Breast epithelium (tissue), 4 donors: ENCODE measurements at regions not wholly inside any gene's neighbourhood (a gene's known extent, or its start where the extent isn't known, plus 50 kb on each side); places are given as distances from the start of the nearest gene placed in this dataset.

Source experiments
- DNase-seq, 2 donors: peaks; one replicate each; pipeline ENCODE4 v3.0.0-alpha.2; 2019; ENCODE audit warnings: low spot score in 2 of 2
- H3K27ac ChIP-seq, 2 donors: fragments of 200-600 bp; sonication (generic) in 1 of 2; one replicate each; pipeline ENCODE4 v1.5.1; 2016 to 2019; ENCODE audit warnings: mild to moderate bottlenecking in 1 of 2
- H3K27me3 ChIP-seq, 2 donors: fragments of 200-600 bp; sonication (generic) in 1 of 2; one replicate each; pipeline versions ENCODE4 v1.5.1 to v1.6.0; 2017 to 2019; ENCODE audit warnings: control low read depth in 1 of 2, mild to moderate bottlenecking in 1 of 2
- H3K36me3 ChIP-seq: fragments of 200-600 bp; one replicate; pipeline ENCODE4 v1.5.1; 2019
- H3K4me1 ChIP-seq, 2 donors: fragments of 200-600 bp; sonication (generic); one replicate each; pipeline ENCODE4 v1.5.1; 2016 to 2019; ENCODE audit warnings: control low read depth in 1 of 2
- H3K4me3 ChIP-seq, 3 donors: fragments of 200-600 bp; sonication (generic); 1 replicate in 2 of 3; 2 replicates in 1 of 3; pipeline ENCODE4 v1.5.1; 2016 to 2019; ENCODE audit warnings: mild to moderate bottlenecking in 3 of 3, moderate library complexity in 2 of 3
- H3K9me3 ChIP-seq, 2 donors: fragments of 200-600 bp; sonication (generic) in 1 of 2; one replicate each; pipeline ENCODE4 v1.5.1; 2016 to 2019; ENCODE audit warnings: control low read depth in 1 of 2
- CTCF ChIP-seq, 3 donors: fragments of 450-650 bp; IDR thresholded peaks; one replicate each; pipeline ENCODE4 v1.5.1; 2016 to 2017; ENCODE audit warnings: antibody characterized with exemption in 3 of 3, mild to moderate bottlenecking in 3 of 3, moderate library complexity in 3 of 3
- POLR2A ChIP-seq: fragments of 450-650 bp; IDR thresholded peaks from one replicate; pipeline ENCODE4 v1.6.1; 2016; ENCODE audit warnings: antibody characterized with exemption, mild to moderate bottlenecking, moderate library complexity
- POLR2AphosphoS5 ChIP-seq, 3 donors: sonication (generic); formaldehyde crosslinking; IDR thresholded peaks; one replicate each; pipeline ENCODE4 v1.6.1; 2017; ENCODE audit warnings: antibody characterized with exemption in 3 of 3
- intact Hi-C: fragments of 100-400 bp; cut with DNase I; formaldehyde crosslinking; loops from one replicate; pipeline ENCODE4 v1.15.1; 2023; ENCODE audit warnings: low total_unique reads

GRCh38 chr10:84053626-84054025, 85.7 kb upstream of the GHITM start:
- Histone ChIP-seq H3K9me3 (peaks cover 2 to 7% of the 10 kb centered on the region in 2 donors), H3K36me3 (no peaks in the 10 kb centered on the region), H3K27ac (no peak overlapping the region), H3K4me3 (no peak overlapping the region), H3K4me1 (no peaks in the 10 kb centered on the region), H3K27me3 (no peaks in the 10 kb centered on the region)
- TF ChIP-seq POLR2A: no peak
- no peak for TF ChIP-seq CTCF (IDR thresholded peaks at IDR 0.05)
- TF ChIP-seq POLR2AphosphoS5 (IDR thresholded peaks at IDR 0.05): no peak
- DNase-seq: no peak
- intact Hi-C loops: no loop called here

GRCh38 chr10:84054743-84055142, 84.6 kb upstream of the GHITM start:
- no peak overlapping the region for H3K27ac ChIP-seq
- no peak for DNase-seq
- TF ChIP-seq POLR2A (no peak), POLR2AphosphoS5 (IDR thresholded peaks at IDR 0.05) (no peak), CTCF (IDR thresholded peaks at IDR 0.05) (no peak)
- no peak overlapping the region for H3K4me3 ChIP-seq
- peaks cover 0 to 1% of the 10 kb centered on the region in 2 donors for H3K27me3 ChIP-seq
- intact Hi-C loops: no loop called here
- no peaks in the 10 kb centered on the region for H3K36me3 ChIP-seq
- no peaks in the 10 kb centered on the region for H3K4me1 ChIP-seq
- H3K9me3 ChIP-seq: peaks cover 2 to 5% of the 10 kb centered on the region in 2 donors

- no peak overlapping the region for H3K4me3 ChIP-seq
- no peak overlapping the region for H3K27ac ChIP-seq
- DNase-seq: no peak
- H3K4me1 ChIP-seq: no peaks in the 10 kb centered on the region
- H3K27me3 ChIP-seq: peaks cover 0 to 6% of the 10 kb centered on the region in 2 donors
- intact Hi-C loops: no loop called here
- no peaks in the 10 kb centered on the region for H3K9me3 ChIP-seq
- no peak for TF ChIP-seq CTCF (IDR thresholded peaks at IDR 0.05)
- no peak for TF ChIP-seq POLR2AphosphoS5 (IDR thresholded peaks at IDR 0.05)
- TF ChIP-seq POLR2A: no peak
- no peaks in the 10 kb centered on the region for H3K36me3 ChIP-seq
Measured at GRCh38 chr10:84059526-84059925, 79.8 kb upstream of the GHITM start.

GRCh38 chr10:84063440-84063839, 75.9 kb upstream of the GHITM start:
- no peaks in the 10 kb centered on the region for H3K36me3 ChIP-seq
- TF ChIP-seq CTCF (IDR thresholded peaks at IDR 0.05): no peak
- H3K4me1 ChIP-seq: no peaks in the 10 kb centered on the region
- H3K27ac ChIP-seq: no peak overlapping the region
- DNase-seq: no peak
- intact Hi-C loops: no loop called here
- no peak overlapping the region for H3K4me3 ChIP-seq
- H3K9me3 ChIP-seq: no peaks in the 10 kb centered on the region
- H3K27me3 ChIP-seq: peaks cover 0 to 6% of the 10 kb centered on the region in 2 donors

GRCh38 chr10:84065804-84066601, 73.3 kb upstream of the GHITM start:
- intact Hi-C loops: no loop called here
- TF ChIP-seq CTCF (IDR thresholded peaks at IDR 0.05) (no peak), POLR2AphosphoS5 (IDR thresholded peaks at IDR 0.05) (no peak), POLR2A (no peak)
- no peak for DNase-seq

More at GRCh38 chr10:84065804-84066601, 73.3 kb upstream of the GHITM start:
- Histone ChIP-seq H3K27ac (no peak overlapping the region), H3K4me1 (no peaks in the 10 kb centered on the region), H3K9me3 (peaks cover 0 to 7% of the 10 kb centered on the region in 2 donors), H3K27me3 (no peaks in the 10 kb centered on the region), H3K36me3 (no peaks in the 10 kb centered on the region), H3K4me3 (no peak overlapping the region)
